ENCODE measurements at regions not wholly inside any gene's neighbourhood (a gene's known extent, or its start where the extent isn't known, plus 50 kb on each side); places are given as distances from the start of the nearest gene placed in this dataset.

DNA sequence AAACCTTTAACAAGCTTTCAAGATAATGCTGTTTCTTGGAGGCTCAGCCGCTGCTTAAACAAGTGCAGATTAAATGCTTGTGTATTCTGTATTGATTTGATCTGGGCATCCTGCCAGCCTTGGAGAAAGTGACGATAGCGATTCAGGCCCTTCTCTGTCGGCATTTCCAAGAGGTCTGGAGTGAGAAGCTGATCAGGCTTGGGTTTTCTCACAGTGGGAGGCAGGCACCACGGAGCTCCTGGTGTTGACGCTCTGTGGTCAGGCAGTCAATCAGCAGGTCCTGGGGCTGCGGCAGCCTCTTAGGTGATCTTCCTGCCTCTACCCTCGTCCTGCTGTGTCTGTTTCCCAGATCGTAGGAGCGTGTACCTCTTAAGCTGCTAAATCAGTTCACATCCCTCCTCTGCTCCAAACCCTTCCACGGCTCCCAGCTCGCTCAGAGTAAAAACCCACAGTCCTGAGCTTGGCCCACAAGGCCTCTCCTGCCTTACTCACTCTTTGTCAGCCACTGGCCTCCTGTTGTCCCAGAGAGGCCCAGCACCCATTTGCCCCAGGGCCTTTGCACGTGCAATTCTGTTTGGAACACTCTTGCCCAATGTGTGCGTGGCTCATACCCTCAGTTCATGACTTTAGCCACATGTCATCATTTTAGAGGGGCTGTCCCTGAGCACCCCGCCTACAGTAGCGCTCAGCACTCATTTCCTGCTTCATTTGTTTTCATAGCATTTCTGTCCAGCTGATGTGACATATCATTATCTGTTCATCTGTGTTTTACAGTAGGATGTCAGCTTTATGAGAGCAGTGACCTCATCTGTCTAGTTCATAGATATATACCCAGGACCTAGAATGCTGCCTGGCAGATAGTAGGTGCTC, 155.4 kb downstream of the AACS start:
- FAIRE-seq (no peak), ATAC-seq (no peak), DNase-seq (ENCODE audit: low read depth, low spot score) (no peak)
- POLR2A ChIA-PET = no interaction called here
- Histone ChIP-seq H3K4me1 (ENCODE audit: control insufficient read depth, insufficient read depth, low read length) (no peaks in the 10 kb centered on the region), H3K27ac (ENCODE audit: control insufficient read depth, insufficient read depth) (no peak overlapping the region), H3K79me2 (ENCODE audit: control insufficient read depth, insufficient read depth, low read length) (no peaks in the 10 kb centered on the region), H3K27me3 (replicated peaks in 1 of 2; ENCODE audit: control insufficient read depth in 2 of 2, insufficient read depth in 2 of 2, low read length in 1 of 2) (no peaks in the 10 kb centered on the region), H3K4me3 (no peak overlapping the region), H3K4me2 (ENCODE audit: control insufficient read depth, insufficient read depth) (no peak overlapping the region), H3K9me3 (replicated peaks; ENCODE audit: control insufficient read depth, insufficient read depth, low read length) (no peaks in the 10 kb centered on the region), H2AFZ (ENCODE audit: control insufficient read depth, low read depth, low read length) (no peak overlapping the region), H3K36me3 (ENCODE audit: control insufficient read depth in 2 of 2, insufficient read depth in 2 of 2, low read length in 1 of 2) (no peaks in the 10 kb centered on the region), H4K20me1 (ENCODE audit: control insufficient read depth, insufficient read depth) (no peaks in the 10 kb centered on the region; the same call in 1 of the 2 replicates), H3K9ac (ENCODE audit: control insufficient read depth, insufficient read depth, low read length) (no peak overlapping the region)
- WGBS (ENCODE audit: insufficient coverage, insufficient replicate concordance, low lambda C conversion rate, missing lambda C conversion rate) = 30% methylated on average over 16 of the region's 16 CpGs
- CTCF ChIA-PET = no interaction called here
- BruUV-seq (replicated peaks) = no TSS peak
- RAD21 ChIA-PET (ENCODE audit: unreplicated experiment) = no interaction called here
- TF ChIP-seq YY1 (IDR thresholded peaks at IDR 0.05; ENCODE audit: low read depth, low read length) (no peak), RUNX3 (IDR thresholded peaks at IDR 0.05; ENCODE audit: low read length) (no peak), NRF1 (conservative IDR thresholded peaks at IDR 0.05; ENCODE audit: low read depth, low read length) (no peak), ZBED1 (IDR thresholded peaks at IDR 0.05; ENCODE audit: borderline replicate concordance) (no peak), ETV6 (conservative IDR thresholded peaks at IDR 0.05 in 1 of 2, IDR thresholded peaks at IDR 0.05 in 1 of 2; ENCODE audit: borderline replicate concordance in 1 of 2, low read depth in 1 of 2) (no peak), HCFC1 (IDR thresholded peaks at IDR 0.05; ENCODE audit: low read length) (no peak), TBL1XR1 (IDR thresholded peaks at IDR 0.05; ENCODE audit: low read depth, low read length) (no peak), SUPT20H (IDR thresholded peaks at IDR 0.05; ENCODE audit: borderline replicate concordance, control insufficient read depth, low read depth, low read length) (no peak), CBX3 (IDR thresholded peaks at IDR 0.05; ENCODE audit: borderline replicate concordance, low read depth) (no peak)
- TF ChIP-seq, protein P1, sequence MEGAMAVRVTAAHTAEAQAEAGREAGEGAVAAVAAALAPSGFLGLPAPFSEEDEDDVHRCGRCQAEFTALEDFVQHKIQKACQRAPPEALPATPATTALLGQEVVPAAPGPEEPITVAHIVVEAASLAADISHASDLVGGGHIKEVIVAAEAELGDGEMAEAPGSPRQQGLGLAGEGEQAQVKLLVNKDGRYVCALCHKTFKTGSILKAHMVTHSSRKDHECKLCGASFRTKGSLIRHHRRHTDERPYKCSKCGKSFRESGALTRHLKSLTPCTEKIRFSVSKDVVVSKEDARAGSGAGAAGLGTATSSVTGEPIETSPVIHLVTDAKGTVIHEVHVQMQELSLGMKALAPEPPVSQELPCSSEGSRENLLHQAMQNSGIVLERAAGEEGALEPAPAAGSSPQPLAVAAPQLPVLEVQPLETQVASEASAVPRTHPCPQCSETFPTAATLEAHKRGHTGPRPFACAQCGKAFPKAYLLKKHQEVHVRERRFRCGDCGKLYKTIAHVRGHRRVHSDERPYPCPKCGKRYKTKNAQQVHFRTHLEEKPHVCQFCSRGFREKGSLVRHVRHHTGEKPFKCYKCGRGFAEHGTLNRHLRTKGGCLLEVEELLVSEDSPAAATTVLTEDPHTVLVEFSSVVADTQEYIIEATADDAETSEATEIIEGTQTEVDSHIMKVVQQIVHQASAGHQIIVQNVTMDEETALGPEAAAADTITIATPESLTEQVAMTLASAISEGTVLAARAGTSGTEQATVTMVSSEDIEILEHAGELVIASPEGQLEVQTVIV (IDR thresholded peaks at IDR 0.05; ENCODE audit: borderline replicate concordance, partially characterized antibody) = no peak
- intact Hi-C loops (cut with micrococcal nuclease; ENCODE audit: unreplicated experiment) = no loop called here
- in situ Hi-C loops (cut with MboI) = no loop called here
- SMC1A ChIA-PET (ENCODE audit: uncharacterized antibody, unreplicated experiment) = no interaction called here
